GM12878 (cell line): ENCODE measurements at regions not wholly inside any gene's neighbourhood (a gene's known extent, or its start where the extent isn't known, plus 50 kb on each side); places are given as distances from the start of the nearest gene placed in this dataset.
"Not testable (repeated sequence)": the region's sequence is repeated elsewhere in the genome, so short reads cannot be mapped to it uniquely, and the experiment has no call there.

Source experiments
- ASH2L ChIP-seq: fragments of 300-600, 200-600 bp; sonication (generic); IDR thresholded peaks from 2 replicates; pipeline ENCODE4 v1.6.1; 2017; ENCODE audit warnings: low read depth, mild to moderate bottlenecking, borderline replicate concordance
- CEBPB ChIP-seq, 2 experiments: fragments of 150-350 bp in 1 of 2; IDR thresholded peaks; 2 replicates each; pipeline ENCODE4 v1.6.1; 2012 to 2014; ENCODE audit warnings: low read depth in 2 of 2, low read length in 2 of 2, borderline replicate concordance in 1 of 2, inconsistent platforms in 1 of 2
- EP300 ChIP-seq, 2 experiments: fragments of 150-350 bp in 1 of 2; IDR thresholded peaks; 2 replicates each; pipeline ENCODE4 v1.6.1; 2011 to 2012; ENCODE audit warnings: low read depth in 2 of 2, low read length in 2 of 2, borderline replicate concordance in 1 of 2, improper control_type of control experiment in 1 of 2, inconsistent platforms in 1 of 2; ENCODE audit not compliant: control insufficient read depth in 1 of 2
- HDAC2 ChIP-seq: fragments of 200-600 bp; sonication (generic); IDR thresholded peaks from 2 replicates; pipeline ENCODE4 v1.6.1; 2017
- MXI1 ChIP-seq: fragments of 150-350 bp; IDR thresholded peaks from 2 replicates; pipeline ENCODE4 v1.6.1; 2011; ENCODE audit warnings: low read depth, mild to moderate bottlenecking, inconsistent platforms, low read length, improper control_type of control experiment
- RAD21 ChIP-seq: IDR thresholded peaks from 2 replicates; pipeline ENCODE4 v1.6.1; 2011; ENCODE audit warnings: mild to moderate bottlenecking, low read depth, low read length, moderate library complexity; ENCODE audit not compliant: insufficient read depth
- RFX5 ChIP-seq: IDR thresholded peaks from 2 replicates; pipeline ENCODE4 v1.6.1; 2011; ENCODE audit warnings: low read depth, low read length, improper control_type of control experiment
- ZNF274 ChIP-seq: IDR thresholded peaks from one replicate; pipeline ENCODE4 v1.8.0; 2011; ENCODE audit not compliant: insufficient read length, insufficient read depth
- TF ChIP-seq, protein P1 (sequence below): IDR thresholded peaks from 2 replicates; pipeline ENCODE4 v1.6.1; 2012; ENCODE audit warnings: low read depth, low read length, improper control_type of control experiment
- TF ChIP-seq, protein P2 (sequence below), 3 experiments: IDR thresholded peaks in 2 of 3; conservative IDR thresholded peaks in 1 of 3; 2 replicates each; pipeline ENCODE4 v1.5.1; 2011; ENCODE audit warnings: low read depth in 3 of 3, low read length in 3 of 3, mild to moderate bottlenecking in 3 of 3, control low read depth in 2 of 3, moderate library complexity in 2 of 3, inconsistent platforms in 1 of 3, mixed read lengths in 1 of 3; ENCODE audit not compliant: control insufficient read depth in 2 of 3, insufficient read depth in 1 of 3; ENCODE audit errors: extremely low read depth in 1 of 3

DNA sequence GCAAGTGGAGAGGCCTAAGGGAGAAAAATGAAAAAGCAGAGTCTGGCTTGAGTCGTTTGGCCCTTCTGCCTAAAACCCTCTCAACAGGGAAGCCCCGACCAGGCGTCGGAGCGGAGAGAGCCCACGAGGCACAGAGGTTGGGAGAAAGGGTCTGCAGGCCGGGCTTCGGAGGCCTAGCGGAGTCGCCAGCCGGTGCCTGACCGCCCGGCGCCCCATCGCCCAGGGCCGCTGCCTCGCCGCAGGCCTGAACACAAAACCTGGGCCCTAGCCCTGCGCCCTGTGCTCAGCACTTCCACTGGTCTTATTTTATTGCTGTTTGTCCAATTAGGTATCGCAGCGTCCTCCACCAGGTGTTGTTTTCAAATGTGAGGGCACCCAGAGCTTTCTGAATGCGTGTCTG, 970.0 kb upstream of the DEFB115 start:
- TF ChIP-seq, protein P1, sequence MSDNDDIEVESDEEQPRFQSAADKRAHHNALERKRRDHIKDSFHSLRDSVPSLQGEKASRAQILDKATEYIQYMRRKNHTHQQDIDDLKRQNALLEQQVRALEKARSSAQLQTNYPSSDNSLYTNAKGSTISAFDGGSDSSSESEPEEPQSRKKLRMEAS = not testable (repeated sequence)
- not testable (repeated sequence) for TF ChIP-seq HDAC2; RAD21; EP300 (IDR thresholded peaks at IDR 0.05; ENCODE audit: borderline replicate concordance in 1 of 2, control insufficient read depth in 1 of 2, low read depth in 2 of 2, low read length in 2 of 2); RFX5; CEBPB (IDR thresholded peaks at IDR 0.05; ENCODE audit: borderline replicate concordance in 1 of 2, low read depth in 2 of 2, low read length in 2 of 2); MXI1; ASH2L; ZNF274
- TF ChIP-seq, protein P2, sequence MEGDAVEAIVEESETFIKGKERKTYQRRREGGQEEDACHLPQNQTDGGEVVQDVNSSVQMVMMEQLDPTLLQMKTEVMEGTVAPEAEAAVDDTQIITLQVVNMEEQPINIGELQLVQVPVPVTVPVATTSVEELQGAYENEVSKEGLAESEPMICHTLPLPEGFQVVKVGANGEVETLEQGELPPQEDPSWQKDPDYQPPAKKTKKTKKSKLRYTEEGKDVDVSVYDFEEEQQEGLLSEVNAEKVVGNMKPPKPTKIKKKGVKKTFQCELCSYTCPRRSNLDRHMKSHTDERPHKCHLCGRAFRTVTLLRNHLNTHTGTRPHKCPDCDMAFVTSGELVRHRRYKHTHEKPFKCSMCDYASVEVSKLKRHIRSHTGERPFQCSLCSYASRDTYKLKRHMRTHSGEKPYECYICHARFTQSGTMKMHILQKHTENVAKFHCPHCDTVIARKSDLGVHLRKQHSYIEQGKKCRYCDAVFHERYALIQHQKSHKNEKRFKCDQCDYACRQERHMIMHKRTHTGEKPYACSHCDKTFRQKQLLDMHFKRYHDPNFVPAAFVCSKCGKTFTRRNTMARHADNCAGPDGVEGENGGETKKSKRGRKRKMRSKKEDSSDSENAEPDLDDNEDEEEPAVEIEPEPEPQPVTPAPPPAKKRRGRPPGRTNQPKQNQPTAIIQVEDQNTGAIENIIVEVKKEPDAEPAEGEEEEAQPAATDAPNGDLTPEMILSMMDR (IDR thresholded peaks at IDR 0.05 in 2 of 3, conservative IDR thresholded peaks at IDR 0.05 in 1 of 3; ENCODE audit: control insufficient read depth in 2 of 3, extremely low read depth in 1 of 3, insufficient read depth in 1 of 3, low read depth in 3 of 3, low read length in 3 of 3) = not testable (repeated sequence)
